Sigmoid colon (tissue), 4 donors: ENCODE measurements at regions not wholly inside any gene's neighbourhood (a gene's known extent, or its start where the extent isn't known, plus 50 kb on each side); places are given as distances from the start of the nearest gene placed in this dataset.

ENCODE experiments used
- EP300 ChIP-seq, 4 donors: sonication (generic); formaldehyde crosslinking; IDR thresholded peaks; one replicate each; pipeline ENCODE4 v1.6.1; 2017; ENCODE audit warnings: antibody characterized with exemption in 4 of 4
- POLR2A ChIP-seq, 2 donors: fragments of 450-650 bp; IDR thresholded peaks; one replicate each; pipeline ENCODE4 v1.6.1; 2016; ENCODE audit warnings: antibody characterized with exemption in 2 of 2, mild to moderate bottlenecking in 2 of 2, moderate library complexity in 2 of 2
- POLR2AphosphoS5 ChIP-seq, 4 donors: sonication (generic); formaldehyde crosslinking; IDR thresholded peaks; one replicate each; pipeline ENCODE4 v1.6.1; 2017; ENCODE audit warnings: antibody characterized with exemption in 4 of 4
- TF ChIP-seq, protein P1 (sequence below), 4 experiments: fragments of 450-650 bp in 3 of 4; fragments of 200-600 bp in 1 of 4; IDR thresholded peaks; one replicate each; pipeline ENCODE4 v1.5.1; 2016 to 2019; ENCODE audit warnings: antibody characterized with exemption in 4 of 4, mild to moderate bottlenecking in 3 of 4, moderate library complexity in 2 of 4

DNA sequence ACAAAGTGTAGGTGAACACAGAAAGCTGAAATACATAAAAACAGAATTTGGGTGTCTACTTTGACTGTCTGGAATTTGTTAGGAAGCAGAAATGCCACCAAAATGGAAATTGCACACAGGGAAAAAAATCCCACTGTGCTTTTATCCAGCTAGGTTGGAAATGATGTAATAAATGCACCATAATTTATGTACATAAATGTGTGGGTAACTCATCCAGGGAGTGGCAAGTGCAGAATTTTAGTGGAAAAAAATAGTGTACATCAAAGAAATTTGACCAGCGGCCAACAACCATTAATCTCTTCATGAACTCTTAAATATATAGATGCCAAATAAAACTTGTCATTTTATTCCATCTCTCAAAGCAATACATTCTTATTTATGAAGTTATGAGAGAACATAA lies 105.6 kb downstream of the LLPH start:
- TF ChIP-seq, protein P1, sequence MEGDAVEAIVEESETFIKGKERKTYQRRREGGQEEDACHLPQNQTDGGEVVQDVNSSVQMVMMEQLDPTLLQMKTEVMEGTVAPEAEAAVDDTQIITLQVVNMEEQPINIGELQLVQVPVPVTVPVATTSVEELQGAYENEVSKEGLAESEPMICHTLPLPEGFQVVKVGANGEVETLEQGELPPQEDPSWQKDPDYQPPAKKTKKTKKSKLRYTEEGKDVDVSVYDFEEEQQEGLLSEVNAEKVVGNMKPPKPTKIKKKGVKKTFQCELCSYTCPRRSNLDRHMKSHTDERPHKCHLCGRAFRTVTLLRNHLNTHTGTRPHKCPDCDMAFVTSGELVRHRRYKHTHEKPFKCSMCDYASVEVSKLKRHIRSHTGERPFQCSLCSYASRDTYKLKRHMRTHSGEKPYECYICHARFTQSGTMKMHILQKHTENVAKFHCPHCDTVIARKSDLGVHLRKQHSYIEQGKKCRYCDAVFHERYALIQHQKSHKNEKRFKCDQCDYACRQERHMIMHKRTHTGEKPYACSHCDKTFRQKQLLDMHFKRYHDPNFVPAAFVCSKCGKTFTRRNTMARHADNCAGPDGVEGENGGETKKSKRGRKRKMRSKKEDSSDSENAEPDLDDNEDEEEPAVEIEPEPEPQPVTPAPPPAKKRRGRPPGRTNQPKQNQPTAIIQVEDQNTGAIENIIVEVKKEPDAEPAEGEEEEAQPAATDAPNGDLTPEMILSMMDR (IDR thresholded peaks at IDR 0.05): no peak
- TF ChIP-seq POLR2A (IDR thresholded peaks at IDR 0.05): no peak
- no peak for TF ChIP-seq EP300 (IDR thresholded peaks at IDR 0.05)
- TF ChIP-seq POLR2AphosphoS5 (IDR thresholded peaks at IDR 0.05): no peak
